Natural killer cell treated with Interleukin-12 subunit alpha and Interleukin-12 subunit beta and Interleukin-15 and Interleukin-18, amount 100 ng/mL, for 72 hours (primary cell): ENCODE measurements at regions not wholly inside any gene's neighbourhood (a gene's known extent, or its start where the extent isn't known, plus 50 kb on each side); places are given as distances from the start of the nearest gene placed in this dataset.

Source experiments
- ATAC-seq, 2 donors: fragments of 150-1000 bp; cut with Tn5 transposase in 1 of 2; sonication (Bioruptor Pico), chemical (Tn5 transposase) in 1 of 2; 2 replicates each; pipeline ENCODE4 v1.10.0; 2021
- DNase-seq: peaks from one replicate; pipeline ENCODE4 v3.0.0; 2022; ENCODE audit warnings: low spot score
- H3K27ac Mint-ChIP-seq, 2 donors: 1 replicate in 1 of 2; 2 replicates in 1 of 2; pipeline ENCODE4 v1.8.0; 2022; ENCODE audit warnings: mixed read lengths in 2 of 2, mild to moderate bottlenecking in 1 of 2, moderate library complexity in 1 of 2
- H3K27me3 Mint-ChIP-seq, 2 donors: 1 replicate in 1 of 2; 2 replicates in 1 of 2; pipeline ENCODE4 v1.8.0; 2022; ENCODE audit warnings: mixed read lengths in 2 of 2
- H3K36me3 Mint-ChIP-seq: one replicate; pipeline ENCODE4 v1.8.0; 2022; ENCODE audit warnings: mixed read lengths
- H3K4me1 Mint-ChIP-seq, 2 donors: 1 replicate in 1 of 2; 2 replicates in 1 of 2; pipeline ENCODE4 v1.8.0; 2022; ENCODE audit warnings: low read depth in 2 of 2, mixed read lengths in 2 of 2, mild to moderate bottlenecking in 1 of 2
- H3K4me3 Mint-ChIP-seq: one replicate; pipeline ENCODE4 v1.8.0; 2022; ENCODE audit warnings: mixed read lengths
- H3K9me3 Mint-ChIP-seq: 2 replicates; pipeline ENCODE4 v1.8.0; 2022; ENCODE audit warnings: mixed read lengths

GRCh38 chr18:78630356-78630755, 349.3 kb upstream of the SALL3 start:
- Mint-ChIP-seq H3K9me3 (peaks cover 3% of the 10 kb centered on the region), H3K27ac (no peak overlapping the region), H3K4me3 (no peak overlapping the region), H3K4me1 (peaks cover 0 to 9% of the 10 kb centered on the region in 2 donors), H3K36me3 (no peaks in the 10 kb centered on the region), H3K27me3 (peaks cover 7 to 11% of the 10 kb centered on the region in 2 donors)
- ATAC-seq (no peak), DNase-seq (no peak)

DNA sequence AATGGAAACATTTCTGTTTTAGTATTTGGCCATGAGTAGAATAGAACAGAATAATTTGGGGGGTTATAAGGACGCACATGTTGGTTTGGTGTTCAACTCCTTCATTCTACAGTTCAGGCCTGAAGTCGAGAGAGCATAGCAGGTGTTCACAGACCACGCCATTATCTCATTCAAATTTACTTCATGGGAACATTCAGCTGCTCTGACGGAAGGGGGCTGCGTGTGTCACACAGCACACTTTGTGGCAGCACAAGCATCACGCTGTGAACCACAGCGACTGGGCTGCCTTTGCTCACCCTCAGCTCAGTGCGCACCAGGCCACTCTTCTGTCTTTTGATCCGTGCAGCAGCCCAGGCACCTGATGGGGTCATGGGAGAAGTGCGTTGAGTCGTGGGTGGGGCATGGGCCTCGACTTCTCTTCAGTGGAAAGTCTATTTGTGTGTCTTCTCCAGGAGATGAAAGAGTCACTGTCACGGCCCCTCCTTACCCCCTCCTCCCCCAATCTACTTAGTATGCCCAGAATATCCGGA, 348.6 kb upstream of the SALL3 start:
- peaks cover 4% of the 10 kb centered on the region for H3K36me3 Mint-ChIP-seq
- H3K27ac Mint-ChIP-seq, result no peak overlapping the region
- peaks cover 7% of the 10 kb centered on the region for H3K9me3 Mint-ChIP-seq
- peaks cover 5 to 7% of the 10 kb centered on the region in 2 donors for H3K27me3 Mint-ChIP-seq
- no peak for ATAC-seq
- peaks cover 5 to 13% of the 10 kb centered on the region in 2 donors for H3K4me1 Mint-ChIP-seq
- peak; percentile 28 for DNase-seq
- H3K4me3 Mint-ChIP-seq, result no peak overlapping the region

- H3K4me1 Mint-ChIP-seq, result peaks cover 13 to 20% of the 10 kb centered on the region in 2 donors
- DNase-seq (no peak), ATAC-seq (peak; percentile 75 to 85)
- H3K9me3 Mint-ChIP-seq, result peaks cover 14% of the 10 kb centered on the region
- peaks cover 12% of the 10 kb centered on the region for H3K36me3 Mint-ChIP-seq
- H3K27me3 Mint-ChIP-seq, result peaks cover 3 to 7% of the 10 kb centered on the region in 2 donors
- peak overlapping the region in 1 of 2 donors; percentile 48 for H3K27ac Mint-ChIP-seq
- H3K4me3 Mint-ChIP-seq, result no peak overlapping the region
Measured at GRCh38 chr18:78632111-78632541, 347.5 kb upstream of the SALL3 start.

DNA sequence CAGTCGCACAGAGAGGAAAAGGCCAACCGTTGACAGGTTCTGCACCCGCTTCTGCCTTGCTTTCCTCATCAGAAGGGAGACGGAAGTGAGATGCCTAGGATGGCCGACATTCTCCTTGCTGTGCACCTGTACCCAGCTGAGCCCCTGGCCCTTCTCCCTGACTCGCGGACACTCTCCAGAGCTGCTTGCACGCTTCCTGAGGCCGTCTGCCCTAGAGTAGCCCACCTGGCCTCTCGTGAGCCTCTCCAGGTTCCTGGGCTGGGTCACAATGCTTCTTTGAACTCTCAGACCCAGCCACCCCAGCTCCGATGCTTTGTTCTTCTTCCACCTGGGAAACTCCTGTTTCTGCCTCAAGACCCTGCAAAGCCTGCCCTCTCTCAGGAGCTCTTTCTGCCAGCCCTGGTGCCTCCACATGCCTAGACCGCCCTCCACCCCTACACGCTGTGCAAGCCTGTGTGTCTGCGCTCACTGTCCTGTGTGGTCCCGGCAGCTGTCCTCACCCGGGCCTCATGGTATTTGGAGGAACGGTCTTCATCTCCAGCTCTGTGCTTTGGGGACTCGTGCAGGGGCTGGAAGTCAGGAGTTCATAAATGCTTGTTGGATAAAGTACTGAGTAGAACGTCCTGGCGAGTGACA, 345.4 kb upstream of the SALL3 start:
- H3K9me3 Mint-ChIP-seq, result peaks cover 12% of the 10 kb centered on the region
- H3K36me3 Mint-ChIP-seq, result peaks cover 12% of the 10 kb centered on the region
- no peak for ATAC-seq
- H3K27me3 Mint-ChIP-seq, result no peaks in the 10 kb centered on the region
- peaks cover 13 to 18% of the 10 kb centered on the region in 2 donors for H3K4me1 Mint-ChIP-seq
- peak; percentile 12 for DNase-seq
- H3K27ac Mint-ChIP-seq, result no peak overlapping the region
- H3K4me3 Mint-ChIP-seq, result peak overlapping the region; percentile 39

- Mint-ChIP-seq H3K4me3 (no peak overlapping the region), H3K4me1 (peaks cover 13 to 18% of the 10 kb centered on the region in 2 donors), H3K9me3 (peaks cover 12% of the 10 kb centered on the region), H3K36me3 (peaks cover 12% of the 10 kb centered on the region), H3K27me3 (no peaks in the 10 kb centered on the region), H3K27ac (no peak overlapping the region)
- DNase-seq (peak; percentile 45), ATAC-seq (no peak)
Measured at GRCh38 chr18:78635093-78635800, 344.4 kb upstream of the SALL3 start.

GRCh38 chr18:78636260-78636659, 343.4 kb upstream of the SALL3 start:
- H3K27ac Mint-ChIP-seq, result no peak overlapping the region
- H3K9me3 Mint-ChIP-seq, result peaks cover 12% of the 10 kb centered on the region
- no peak for ATAC-seq
- H3K4me3 Mint-ChIP-seq, result no peak overlapping the region
- no peaks in the 10 kb centered on the region for H3K27me3 Mint-ChIP-seq
- peaks cover 12% of the 10 kb centered on the region for H3K36me3 Mint-ChIP-seq
- peaks cover 13 to 18% of the 10 kb centered on the region in 2 donors for H3K4me1 Mint-ChIP-seq
- DNase-seq, result no peak

GRCh38 chr18:78637442-78638402, 341.9 kb upstream of the SALL3 start:
- H3K9me3 Mint-ChIP-seq, result peaks cover 12% of the 10 kb centered on the region
- H3K4me3 Mint-ChIP-seq, result no peak overlapping the region
- no peak overlapping the region for H3K27ac Mint-ChIP-seq
- H3K27me3 Mint-ChIP-seq, result no peaks in the 10 kb centered on the region
- ATAC-seq, result no peak
- H3K36me3 Mint-ChIP-seq, result peaks cover 12% of the 10 kb centered on the region
- no peak for DNase-seq
- H3K4me1 Mint-ChIP-seq, result peaks cover 23 to 25% of the 10 kb centered on the region in 2 donors

GRCh38 chr18:78639006-78639950, 340.3 kb upstream of the SALL3 start:
- H3K4me1 Mint-ChIP-seq, result peaks cover 28 to 37% of the 10 kb centered on the region in 2 donors
- no peak overlapping the region for H3K4me3 Mint-ChIP-seq
- ATAC-seq (no peak), DNase-seq (peak; percentile 37)
- no peaks in the 10 kb centered on the region for H3K27me3 Mint-ChIP-seq
- H3K36me3 Mint-ChIP-seq, result peaks cover 12% of the 10 kb centered on the region
- peaks cover 12% of the 10 kb centered on the region for H3K9me3 Mint-ChIP-seq
- no peak overlapping the region for H3K27ac Mint-ChIP-seq

DNA sequence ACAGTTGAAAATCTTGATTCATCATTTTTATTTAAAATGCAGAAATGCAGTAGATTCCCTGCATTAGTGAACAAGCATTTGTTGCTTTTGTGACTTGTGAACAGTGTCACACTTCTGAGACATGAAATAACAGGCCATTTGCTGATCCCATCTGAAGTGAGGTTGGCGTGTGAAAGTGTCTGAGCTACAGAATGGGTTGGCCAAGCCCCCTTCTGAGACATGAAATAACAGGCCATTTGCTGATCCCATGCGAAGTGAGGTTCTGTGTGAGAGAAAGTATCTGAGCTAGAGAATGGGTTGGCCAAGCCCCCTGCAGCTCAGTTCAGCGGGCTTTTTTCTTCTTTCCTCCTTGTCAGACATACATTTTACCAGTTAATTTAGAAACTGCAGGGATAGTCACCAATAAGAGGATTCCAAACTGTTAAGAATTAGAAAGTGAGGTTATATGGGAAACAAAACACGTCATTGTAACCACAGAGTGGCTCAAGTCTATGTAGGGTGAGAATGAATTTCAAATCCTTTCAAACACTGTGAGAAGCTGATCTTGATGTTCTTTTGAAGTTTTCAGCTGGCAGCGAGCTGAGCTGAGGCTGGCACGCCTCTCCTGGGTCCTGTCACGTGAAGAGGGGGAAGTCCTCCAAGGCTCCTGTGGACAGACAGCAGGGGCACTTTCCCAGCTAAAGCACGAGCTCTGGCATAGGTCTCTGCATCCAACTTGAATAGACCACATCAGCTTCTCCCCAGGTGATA, 339.2 kb upstream of the SALL3 start:
- peaks cover 12% of the 10 kb centered on the region for H3K9me3 Mint-ChIP-seq
- H3K4me1 Mint-ChIP-seq, result peaks cover 27 to 37% of the 10 kb centered on the region in 2 donors
- ATAC-seq (no peak), DNase-seq (no peak)
- no peaks in the 10 kb centered on the region for H3K27me3 Mint-ChIP-seq
- peaks cover 12% of the 10 kb centered on the region for H3K36me3 Mint-ChIP-seq
- H3K4me3 Mint-ChIP-seq, result no peak overlapping the region
- no peak overlapping the region for H3K27ac Mint-ChIP-seq

- peak overlapping the region; percentile 21 for H3K4me3 Mint-ChIP-seq
- no peak overlapping the region for H3K27ac Mint-ChIP-seq
- H3K4me1 Mint-ChIP-seq, result peaks cover 16 to 28% of the 10 kb centered on the region in 2 donors
- H3K27me3 Mint-ChIP-seq, result no peaks in the 10 kb centered on the region
- DNase-seq (no peak), ATAC-seq (no peak)
- H3K36me3 Mint-ChIP-seq, result peaks cover under 1% of the 10 kb centered on the region
- peaks cover under 1% of the 10 kb centered on the region for H3K9me3 Mint-ChIP-seq
Measured at GRCh38 chr18:78641689-78642231, 337.9 kb upstream of the SALL3 start.

GRCh38 chr18:78642296-78642951, 337.2 kb upstream of the SALL3 start:
- peak overlapping the region; percentile 21 for H3K4me3 Mint-ChIP-seq
- DNase-seq (peak; percentile 54), ATAC-seq (no peak)
- peak overlapping the region in 1 of 2 donors; percentile 9 for H3K27ac Mint-ChIP-seq
- H3K27me3 Mint-ChIP-seq, result no peaks in the 10 kb centered on the region
- peaks cover 16 to 31% of the 10 kb centered on the region in 2 donors for H3K4me1 Mint-ChIP-seq
- no peaks in the 10 kb centered on the region for H3K36me3 Mint-ChIP-seq
- no peaks in the 10 kb centered on the region for H3K9me3 Mint-ChIP-seq
